Keratinocyte (primary cell): ENCODE measurements at regions not wholly inside any gene's neighbourhood (a gene's known extent, or its start where the extent isn't known, plus 50 kb on each side); places are given as distances from the start of the nearest gene placed in this dataset.
"Not testable (repeated sequence)": the region's sequence is repeated elsewhere in the genome, so short reads cannot be mapped to it uniquely, and the experiment has no call there.

Source experiments
- DNase-seq: peaks from one replicate; pipeline ENCODE4 v3.0.0-alpha.2; 2011; ENCODE audit warnings: low read depth, missing footprints, low spot score
- FAIRE-seq: peaks from 2 replicates; lab custom pipeline; 2011; peaks lifted over from hg19 to GRCh38; lab: Jason Lieb, UNC
- H2AFZ ChIP-seq: 2 replicates; pipeline ENCODE4 v1.6.0; 2012; ENCODE audit warnings: low read length, control low read depth, inconsistent platforms; ENCODE audit not compliant: control insufficient read depth
- H3K27ac ChIP-seq: 2 replicates; pipeline ENCODE4 v1.5.1; 2011; ENCODE audit warnings: low read length; ENCODE audit not compliant: control insufficient read depth, insufficient read depth
- H3K27me3 ChIP-seq: 3 replicates; pipeline ENCODE4 v1.6.0; 2011; ENCODE audit warnings: low read length; ENCODE audit not compliant: control insufficient read depth, insufficient read depth; ENCODE audit errors: extremely low read depth
- H3K36me3 ChIP-seq, 2 experiments: 2 replicates in 1 of 2; 3 replicates in 1 of 2; pipeline ENCODE4 v1.5.1; 2011; ENCODE audit warnings: low read length in 2 of 2, mild to moderate bottlenecking in 1 of 2; ENCODE audit not compliant: control insufficient read depth in 2 of 2, insufficient read depth in 2 of 2; ENCODE audit errors: extremely low read depth in 1 of 2
- H3K4me1 ChIP-seq: 3 replicates; pipeline ENCODE4 v1.5.1; 2011; ENCODE audit warnings: low read length; ENCODE audit not compliant: control insufficient read depth, insufficient read depth; ENCODE audit errors: extremely low read depth
- H3K4me2 ChIP-seq: 3 replicates; pipeline ENCODE4 v1.6.0; 2011; ENCODE audit warnings: low read depth, low read length; ENCODE audit not compliant: control insufficient read depth, insufficient read depth; ENCODE audit errors: extremely low read depth
- H3K4me3 ChIP-seq, 3 experiments: fragments of 200-600 bp in 1 of 3; sonication (generic) in 1 of 3; 2 replicates in 2 of 3; 3 replicates in 1 of 3; pipeline ENCODE4 v1.5.1; 2011 to 2016; ENCODE audit warnings: low read length in 3 of 3, mild to moderate bottlenecking in 3 of 3, control low read depth in 2 of 3, inconsistent platforms in 1 of 3, low read depth in 1 of 3, mixed read lengths in 1 of 3, mixed run types in 1 of 3, moderate library complexity in 1 of 3; ENCODE audit not compliant: control insufficient read depth in 2 of 3, insufficient read depth in 2 of 3; ENCODE audit errors: extremely low read depth in 1 of 3
- H3K79me2 ChIP-seq: 2 replicates; pipeline ENCODE4 v1.6.0; 2012; ENCODE audit warnings: low read length; ENCODE audit not compliant: control insufficient read depth, insufficient read depth
- H3K9ac ChIP-seq: 3 replicates; pipeline ENCODE4 v1.6.0; 2011; ENCODE audit warnings: low read length; ENCODE audit not compliant: control insufficient read depth, insufficient read depth; ENCODE audit errors: extremely low read depth
- H3K9me1 ChIP-seq: 3 replicates; pipeline ENCODE4 v1.6.0; 2011; ENCODE audit warnings: low read length; ENCODE audit not compliant: control insufficient read depth, insufficient read depth; ENCODE audit errors: extremely low read depth
- H3K9me3 ChIP-seq: 2 replicates; pipeline ENCODE4 v1.5.1; 2012; ENCODE audit warnings: low read depth, low read length; ENCODE audit not compliant: control insufficient read depth
- H4K20me1 ChIP-seq: 3 replicates; pipeline ENCODE4 v1.6.0; 2011; ENCODE audit warnings: low read length; ENCODE audit not compliant: control insufficient read depth, insufficient read depth; ENCODE audit errors: extremely low read depth
- CTCF ChIP-seq, 3 experiments: IDR thresholded peaks in 1 of 3; conservative IDR thresholded peaks in 1 of 3; optimal IDR thresholded peaks in 1 of 3; 2 replicates in 2 of 3; 3 replicates in 1 of 3; pipeline versions ENCODE3 to v1.5.1; 2011; ENCODE audit warnings: low read length in 3 of 3, mild to moderate bottlenecking in 3 of 3, moderate library complexity in 2 of 3, control low read depth in 1 of 3, inconsistent platforms in 1 of 3; ENCODE audit not compliant: insufficient read depth in 2 of 3; ENCODE audit errors: extremely low read depth in 1 of 3
- EZH2 ChIP-seq: IDR thresholded peaks from one replicate; pipeline ENCODE4 v1.6.1; 2012; ENCODE audit warnings: inconsistent platforms, mild to moderate bottlenecking, low read length, moderate library complexity
- dilution Hi-C: fragments of 300-500 bp; cut with MboI; formaldehyde crosslinking; loops from one replicate; pipeline ENCODE4 v1.7.0; 2020; ENCODE audit warnings: low sequenced_read_pairs; ENCODE audit not compliant: extremely low pct_ligation_motif_present

DNA sequence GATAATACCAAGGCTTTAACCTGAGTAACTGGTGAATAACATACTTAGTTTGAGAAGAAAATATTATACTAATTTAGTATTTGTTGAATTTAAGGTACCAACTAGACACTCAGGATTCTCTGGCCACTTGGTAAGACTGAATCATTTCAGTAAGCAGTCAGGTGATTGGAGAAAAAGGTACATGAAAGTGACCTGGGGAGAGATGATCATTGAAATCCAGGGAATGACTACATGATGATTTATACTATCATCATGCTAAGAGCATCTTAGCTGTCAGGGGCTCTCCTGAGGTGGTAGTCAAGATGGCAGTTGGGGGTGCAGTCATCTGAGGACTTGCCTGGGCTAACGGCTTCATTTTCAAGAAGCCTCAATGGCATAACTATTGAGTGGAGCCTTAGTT lies 571.2 kb upstream of the ACVR2A start:
- dilution Hi-C loops, result no loop called here
- Histone ChIP-seq H3K9ac (no peak overlapping the region), H3K27me3 (no peaks in the 10 kb centered on the region), H4K20me1 (no peaks in the 10 kb centered on the region), H3K79me2 (no peaks in the 10 kb centered on the region), H3K4me1 (peaks cover 5% of the 10 kb centered on the region), H3K27ac (no peak overlapping the region), H2AFZ (no peak overlapping the region), H3K9me1 (no peaks in the 10 kb centered on the region), H3K4me2 (no peak overlapping the region), H3K9me3 (no peaks in the 10 kb centered on the region), H3K4me3 (no peak overlapping the region), H3K36me3 (no peaks in the 10 kb centered on the region)
- DNase-seq (peak; percentile 19), FAIRE-seq (no peak)
- no peak for TF ChIP-seq CTCF (optimal IDR thresholded peaks at IDR 0.05 in 1 of 3, IDR thresholded peaks at IDR 0.05 in 1 of 3, conservative IDR thresholded peaks at IDR 0.05 in 1 of 3; ENCODE audit: extremely low read depth in 1 of 3, insufficient read depth in 2 of 3, low read length in 3 of 3)
- no peak for TF ChIP-seq EZH2

DNA sequence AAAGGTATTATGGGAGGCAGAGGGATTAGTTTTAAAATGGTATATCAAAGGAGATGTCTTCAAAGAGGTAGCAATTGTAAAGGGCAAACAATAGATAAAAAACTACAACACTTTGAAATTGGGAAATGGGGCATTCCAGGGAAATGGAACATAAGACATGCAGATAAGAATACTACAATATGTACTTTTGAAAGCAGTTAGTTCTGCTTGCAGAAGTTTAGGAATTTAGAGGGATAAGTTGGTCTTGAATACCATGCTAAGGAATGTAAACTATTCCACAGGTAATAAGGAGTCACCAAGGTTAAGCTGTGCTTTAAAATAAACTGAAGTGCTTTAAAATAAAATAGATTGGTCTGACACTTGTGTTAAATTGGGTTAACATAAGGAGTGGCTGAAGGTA lies 571.7 kb upstream of the ACVR2A start:
- Histone ChIP-seq H2AFZ (no peak overlapping the region), H3K9me1 (no peaks in the 10 kb centered on the region), H3K9me3 (no peaks in the 10 kb centered on the region), H3K4me2 (no peak overlapping the region), H3K27me3 (no peaks in the 10 kb centered on the region), H4K20me1 (no peaks in the 10 kb centered on the region), H3K9ac (no peak overlapping the region), H3K4me3 (no peak overlapping the region), H3K27ac (no peak overlapping the region), H3K79me2 (no peaks in the 10 kb centered on the region), H3K36me3 (no peaks in the 10 kb centered on the region), H3K4me1 (no peaks in the 10 kb centered on the region)
- no peak for FAIRE-seq
- TF ChIP-seq EZH2 (no peak), CTCF (optimal IDR thresholded peaks at IDR 0.05 in 1 of 3, IDR thresholded peaks at IDR 0.05 in 1 of 3, conservative IDR thresholded peaks at IDR 0.05 in 1 of 3; ENCODE audit: extremely low read depth in 1 of 3, insufficient read depth in 2 of 3, low read length in 3 of 3) (no peak)
- DNase-seq, result no peak
- dilution Hi-C loops, result no loop called here

GRCh38 chr2:147269581-147269980 lies 575.2 kb upstream of the ACVR2A start:
- H3K4me1 ChIP-seq, H4K20me1 ChIP-seq, H3K9ac ChIP-seq, H3K27ac ChIP-seq, dilution Hi-C loops, H3K27me3 ChIP-seq, H3K79me2 ChIP-seq, FAIRE-seq, H3K4me3 ChIP-seq, H3K9me1 ChIP-seq, H2AFZ ChIP-seq, H3K36me3 ChIP-seq, H3K4me2 ChIP-seq, H3K9me3 ChIP-seq, DNase-seq: not testable (repeated sequence)
